Mesodermal cell (in vitro differentiated cells): ENCODE measurements at regions not wholly inside any gene's neighbourhood (a gene's known extent, or its start where the extent isn't known, plus 50 kb on each side); places are given as distances from the start of the nearest gene placed in this dataset.

Experiments used
- H3K27ac ChIP-seq: 2 replicates; pipeline ENCODE4 v1.7.0; 2013; ENCODE audit warnings: mild to moderate bottlenecking, low read depth, low read length, moderate library complexity; ENCODE audit not compliant: severe bottlenecking
- H3K36me3 ChIP-seq: 2 replicates; pipeline ENCODE4 v1.7.1; 2013; ENCODE audit warnings: mild to moderate bottlenecking, low read length, moderate library complexity; ENCODE audit not compliant: control insufficient read depth, insufficient read depth
- H3K4me1 ChIP-seq: one replicate; pipeline ENCODE4 v1.7.1; 2013; ENCODE audit warnings: mild to moderate bottlenecking, low read length; ENCODE audit not compliant: insufficient read depth, control insufficient read depth, poor library complexity, severe bottlenecking
- H3K4me3 ChIP-seq: 2 replicates; pipeline ENCODE4 v1.7.0; 2013; ENCODE audit warnings: low read length, control low read depth, mild to moderate bottlenecking; ENCODE audit not compliant: insufficient read depth, poor library complexity, severe bottlenecking; ENCODE audit errors: extremely low read depth
- H3K9me3 ChIP-seq: 2 replicates; pipeline ENCODE4 v1.7.1; 2013; ENCODE audit warnings: mild to moderate bottlenecking, low read length, moderate library complexity; ENCODE audit not compliant: control insufficient read depth
- WGBS, 2 experiments: methylation state at CpG; one replicate each; pipeline ENCODE4 v1.1.5; 2013; ENCODE audit warnings: missing lambda C conversion rate in 2 of 2; ENCODE audit not compliant: insufficient coverage in 2 of 2; 5-methylcytosine and 5-hydroxymethylcytosine counted together

DNA sequence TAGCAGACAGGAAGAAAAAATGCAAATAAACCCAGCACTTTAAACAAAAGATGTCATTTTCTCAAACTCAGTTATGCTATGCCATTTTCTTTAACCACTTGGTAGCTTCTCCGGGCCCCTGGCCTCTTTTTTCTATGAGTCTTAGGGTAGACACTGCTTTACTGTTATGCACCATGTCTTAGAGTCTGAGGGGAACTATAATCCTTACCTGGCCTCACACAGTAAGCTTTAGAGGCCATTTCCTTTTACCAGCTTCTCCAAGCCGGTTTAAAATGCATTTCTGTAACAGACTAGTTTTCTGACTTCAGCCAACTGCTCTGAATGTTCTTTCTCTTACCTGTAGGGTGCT is 73.7 kb upstream of the EDEM3 start:
- Histone ChIP-seq H3K4me1 (peaks cover 16% of the 10 kb centered on the region), H3K27ac (peak overlapping the region; percentile 85), H3K9me3 (no peaks in the 10 kb centered on the region), H3K4me3 (no peak overlapping the region), H3K36me3 (no peaks in the 10 kb centered on the region)
- WGBS, 2 experiments = 55 to 100% methylated on average over 1 of the region's 2 CpGs

DNA sequence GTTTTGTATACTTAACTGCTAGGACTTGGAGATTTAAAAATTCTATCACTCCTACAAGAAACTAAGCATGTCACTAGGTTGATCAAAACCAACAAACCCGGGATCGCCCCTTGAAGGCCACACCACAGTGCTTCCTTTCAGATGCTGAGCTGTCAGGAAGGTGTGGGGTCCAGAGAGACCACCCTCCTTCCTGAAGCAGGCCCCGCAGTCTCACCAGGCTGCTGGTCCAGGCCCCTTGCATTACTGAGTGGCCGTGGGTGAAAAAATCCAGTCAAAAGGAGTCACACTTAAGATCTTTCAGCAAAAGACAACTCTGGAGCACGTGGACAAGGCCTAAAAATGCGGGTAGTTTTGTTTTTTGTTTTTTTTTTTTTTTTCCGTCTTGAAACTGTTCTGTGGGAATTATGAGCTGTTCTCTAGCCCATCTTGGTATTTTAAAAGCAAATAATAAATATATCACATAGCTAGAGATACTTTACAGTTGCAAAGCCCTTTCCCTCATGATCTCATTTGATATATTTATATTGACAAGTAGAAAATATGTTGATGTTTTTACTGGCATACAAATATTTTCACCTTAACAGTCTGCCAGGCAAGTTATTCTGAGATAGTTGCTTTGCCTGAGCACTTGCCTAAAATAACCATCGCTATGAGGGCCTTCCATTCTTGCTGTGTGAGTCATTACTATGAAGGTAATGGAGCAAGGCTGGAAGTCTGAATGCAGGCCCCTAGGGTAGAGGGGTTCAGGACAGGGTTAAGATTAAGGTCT is 73.1 kb upstream of the EDEM3 start:
- Histone ChIP-seq H3K4me3 (no peak overlapping the region), H3K9me3 (no peaks in the 10 kb centered on the region), H3K27ac (peak overlapping the region; percentile 85), H3K36me3 (no peaks in the 10 kb centered on the region), H3K4me1 (peaks cover 16% of the 10 kb centered on the region)
- 63 to 80% methylated on average over 1 to 2 of the region's 8 CpGs for WGBS, 2 experiments

DNA sequence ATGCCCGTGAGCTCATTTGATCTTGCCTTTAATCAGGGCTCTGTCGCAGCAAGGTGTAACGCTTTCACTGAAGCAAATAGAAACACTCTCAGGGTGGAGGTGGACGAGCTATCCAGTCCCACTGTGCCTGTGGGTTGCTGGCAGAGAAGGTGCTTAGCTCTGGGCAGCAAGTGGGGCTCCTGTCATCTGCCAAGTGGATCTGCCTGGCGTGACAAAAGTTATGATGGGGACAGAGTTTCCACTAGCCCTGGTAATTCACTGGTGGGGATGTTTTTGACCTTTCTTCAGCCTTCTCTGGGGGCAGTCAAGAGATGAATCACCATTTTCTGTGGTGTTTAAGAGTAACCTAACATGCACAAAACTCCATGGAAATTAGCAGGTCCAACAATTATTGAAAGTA is 71.3 kb upstream of the EDEM3 start:
- Histone ChIP-seq H3K4me3 (no peak overlapping the region), H3K4me1 (peaks cover 16% of the 10 kb centered on the region), H3K27ac (no peak overlapping the region), H3K36me3 (no peaks in the 10 kb centered on the region), H3K9me3 (no peaks in the 10 kb centered on the region)
- 88 to 95% methylated on average over 3 to 4 of the region's 5 CpGs for WGBS, 2 experiments

DNA sequence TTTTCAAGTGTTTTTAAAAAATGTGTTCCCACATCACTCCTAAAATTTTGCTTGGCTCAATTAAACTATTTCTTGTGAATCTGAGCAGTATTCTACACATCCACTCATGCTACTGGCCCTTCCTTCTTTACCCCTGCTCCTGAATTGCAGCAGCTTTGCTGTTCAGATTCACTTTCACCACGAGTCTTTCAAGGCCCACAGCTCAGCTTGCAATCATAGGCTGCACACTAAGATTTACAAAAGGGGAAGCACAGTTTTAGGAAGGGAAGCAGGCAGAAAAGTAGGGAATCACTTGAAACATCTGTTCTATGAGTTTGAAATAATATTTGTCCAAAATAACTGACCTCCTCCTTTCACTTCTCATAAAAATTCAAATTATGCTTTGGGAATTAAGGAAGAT is 70.9 kb upstream of the EDEM3 start:
- no peaks in the 10 kb centered on the region for H3K36me3 ChIP-seq
- 80% methylated on average over 1 of the region's 1 CpG; no CpG with 5 or more reads in 1 of the 2 experiments for WGBS, 2 experiments
- peaks cover 16% of the 10 kb centered on the region for H3K4me1 ChIP-seq
- H3K9me3 ChIP-seq = no peaks in the 10 kb centered on the region
- H3K27ac ChIP-seq = no peak overlapping the region
- H3K4me3 ChIP-seq = no peak overlapping the region

DNA sequence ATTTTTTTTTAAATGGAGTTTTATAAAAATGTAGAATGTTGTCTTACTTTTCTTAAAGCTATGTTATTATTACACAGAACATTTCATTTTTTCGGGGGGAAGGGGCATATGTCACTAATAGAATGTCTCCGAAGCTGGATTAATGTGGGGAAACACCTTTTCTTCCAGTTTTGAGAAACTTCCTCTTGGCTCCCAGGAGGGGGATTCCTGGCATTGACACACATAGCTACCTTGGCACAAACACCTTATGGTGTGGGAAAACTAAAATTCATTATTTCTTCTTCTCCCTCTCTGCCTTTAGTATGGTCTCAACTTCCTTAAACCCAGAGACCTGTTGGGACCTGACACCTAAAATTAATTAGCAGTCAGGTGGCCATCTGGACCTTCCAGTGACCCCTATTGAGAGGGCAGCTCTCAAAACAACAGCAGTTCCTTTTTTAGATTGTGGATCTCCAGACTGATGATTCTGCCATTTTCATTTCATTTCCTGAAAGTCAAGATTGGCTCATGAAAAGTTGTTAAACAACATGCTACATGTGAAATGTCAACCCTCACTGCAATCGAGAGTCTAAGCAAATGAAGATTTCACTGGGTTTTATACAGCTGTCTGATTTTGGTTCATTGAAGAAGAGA is 70.1 kb upstream of the EDEM3 start:
- WGBS, 2 experiments = 80 to 100% methylated on average over 1 of the region's 3 CpGs

DNA sequence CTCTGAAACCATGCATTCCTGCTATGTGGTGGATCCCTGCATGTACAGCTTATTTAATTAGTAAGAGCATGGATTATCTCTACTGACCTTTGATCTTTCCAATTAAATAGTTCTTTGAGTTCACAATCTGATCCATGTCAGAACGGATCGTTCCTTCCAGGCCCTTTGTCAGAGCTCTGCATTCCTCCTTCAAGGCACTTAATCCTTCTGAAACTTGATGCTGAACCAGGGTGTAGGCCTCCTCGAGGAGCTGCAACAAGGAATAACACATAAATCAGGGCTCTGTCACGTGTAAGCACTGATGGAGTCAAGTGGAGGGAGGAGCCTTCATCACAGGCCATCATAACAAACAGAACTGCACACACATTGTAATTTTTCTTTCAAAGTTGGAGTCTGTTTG is 68.4 kb upstream of the EDEM3 start:
- 71 to 81% methylated on average over 2 to 3 of the region's 4 CpGs for WGBS, 2 experiments
- Histone ChIP-seq H3K9me3 (no peaks in the 10 kb centered on the region), H3K36me3 (no peaks in the 10 kb centered on the region), H3K4me1 (peaks cover 13% of the 10 kb centered on the region), H3K27ac (no peak overlapping the region), H3K4me3 (no peak overlapping the region)

More for the DNA sequence above, 70.1 kb upstream of the EDEM3 start:
- no peaks in the 10 kb centered on the region for H3K9me3 ChIP-seq
- H3K36me3 ChIP-seq = no peaks in the 10 kb centered on the region
- no peak overlapping the region for H3K4me3 ChIP-seq
- peaks cover 16% of the 10 kb centered on the region for H3K4me1 ChIP-seq
- no peak overlapping the region for H3K27ac ChIP-seq

DNA sequence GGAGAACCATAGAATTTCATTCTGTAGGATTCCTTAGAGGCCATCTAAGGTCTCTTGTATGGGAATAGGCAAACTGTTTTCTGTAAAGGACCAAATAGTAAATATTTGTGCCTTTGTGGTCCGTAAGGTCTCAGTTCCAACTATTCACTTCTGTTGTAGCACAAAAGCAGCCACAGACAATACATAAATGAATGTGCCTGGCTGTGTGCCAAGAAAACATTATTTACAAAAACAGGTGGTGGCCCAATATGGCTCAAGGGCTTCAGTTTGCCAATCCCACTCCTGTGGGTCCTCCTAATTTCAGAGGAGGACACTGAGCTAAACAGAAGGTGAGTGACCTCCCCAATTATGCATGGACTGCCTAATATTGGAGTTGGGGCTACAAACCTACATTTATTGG is 67.6 kb upstream of the EDEM3 start:
- Histone ChIP-seq H3K4me1 (peaks cover 8% of the 10 kb centered on the region), H3K27ac (no peak overlapping the region), H3K4me3 (no peak overlapping the region), H3K36me3 (no peaks in the 10 kb centered on the region), H3K9me3 (no peaks in the 10 kb centered on the region)
- WGBS, 2 experiments = no CpG with 5 or more reads among the region's 1 CpG

DNA sequence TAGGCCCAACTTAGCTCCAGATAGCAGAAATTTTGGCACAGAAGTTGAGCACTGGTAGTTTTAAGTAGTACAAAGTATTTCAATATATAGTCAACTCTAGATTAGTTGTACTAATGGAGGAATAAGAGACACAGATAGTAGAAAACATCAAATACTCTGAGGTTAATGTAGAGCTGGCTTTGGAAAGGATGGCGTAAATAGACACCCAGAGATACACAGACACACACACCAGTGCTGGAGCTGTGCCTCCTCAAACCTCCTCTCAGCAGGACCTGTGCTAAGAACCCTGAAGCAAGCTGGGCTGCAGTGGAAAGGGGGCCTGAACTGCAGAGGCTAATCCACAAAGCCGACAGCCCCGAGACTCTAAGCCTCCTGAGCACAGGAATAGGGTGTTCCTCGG is 67.0 kb upstream of the EDEM3 start:
- Histone ChIP-seq H3K36me3 (no peaks in the 10 kb centered on the region), H3K27ac (no peak overlapping the region), H3K4me1 (peaks cover 3% of the 10 kb centered on the region), H3K4me3 (no peak overlapping the region), H3K9me3 (no peaks in the 10 kb centered on the region)
- 86 to 92% methylated on average over 4 of the region's 4 CpGs for WGBS, 2 experiments

DNA sequence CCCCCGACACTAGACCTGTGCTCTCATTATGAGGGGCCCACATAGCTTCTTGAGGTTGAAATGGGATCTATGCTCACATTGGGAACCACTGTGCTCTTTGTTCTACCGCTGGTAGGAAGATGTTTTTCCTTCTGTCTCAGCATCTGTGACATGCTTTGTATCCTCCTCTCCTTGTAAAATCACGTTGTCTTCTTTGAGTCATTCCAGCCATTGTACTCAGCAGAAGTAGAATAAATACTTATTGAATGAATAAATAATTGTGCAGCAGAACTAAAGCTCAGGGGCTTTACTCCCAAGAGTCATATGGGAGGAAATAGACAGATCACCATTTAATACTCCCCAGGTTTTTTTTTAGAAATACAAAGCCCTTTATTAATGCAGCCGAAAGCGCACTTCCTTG is 66.3 kb upstream of the EDEM3 start:
- no peaks in the 10 kb centered on the region for H3K9me3 ChIP-seq
- H3K36me3 ChIP-seq = no peaks in the 10 kb centered on the region
- WGBS, 2 experiments = 75 to 100% methylated on average over 2 of the region's 5 CpGs
- H3K27ac ChIP-seq = no peak overlapping the region
- no peak overlapping the region for H3K4me3 ChIP-seq
- peaks cover 1% of the 10 kb centered on the region for H3K4me1 ChIP-seq

DNA sequence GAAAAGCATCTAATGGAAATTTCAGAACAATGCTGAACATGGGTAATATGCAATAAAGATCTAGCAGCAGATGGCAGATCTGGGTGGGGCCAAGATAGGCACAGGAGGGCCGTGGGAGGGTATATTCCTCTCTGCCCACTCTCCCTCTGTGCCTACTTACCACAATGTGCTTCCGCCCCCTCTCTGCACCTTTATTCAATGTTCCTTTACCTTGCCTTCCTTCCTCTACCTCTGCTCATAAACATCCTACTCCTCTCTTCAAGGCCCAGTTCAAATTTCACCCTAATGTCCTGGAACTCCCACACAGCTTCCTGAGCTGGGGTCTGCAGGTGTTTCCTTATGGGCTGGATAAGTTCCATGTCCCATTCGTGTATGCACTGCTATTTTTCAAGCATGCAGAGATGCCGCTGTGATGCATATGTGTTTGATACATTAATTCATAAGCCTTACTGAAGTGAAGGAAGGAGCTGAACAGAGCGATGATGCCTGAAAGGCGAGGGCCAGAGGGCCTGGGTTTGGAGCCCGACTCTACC is 65.6 kb upstream of the EDEM3 start:
- peaks cover 6% of the 10 kb centered on the region for H3K9me3 ChIP-seq
- 95 to 100% methylated on average over 4 to 5 of the region's 7 CpGs for WGBS, 2 experiments
- H3K4me3 ChIP-seq = no peak overlapping the region
- H3K4me1 ChIP-seq = no peaks in the 10 kb centered on the region
- no peak overlapping the region for H3K27ac ChIP-seq
- H3K36me3 ChIP-seq = no peaks in the 10 kb centered on the region

DNA sequence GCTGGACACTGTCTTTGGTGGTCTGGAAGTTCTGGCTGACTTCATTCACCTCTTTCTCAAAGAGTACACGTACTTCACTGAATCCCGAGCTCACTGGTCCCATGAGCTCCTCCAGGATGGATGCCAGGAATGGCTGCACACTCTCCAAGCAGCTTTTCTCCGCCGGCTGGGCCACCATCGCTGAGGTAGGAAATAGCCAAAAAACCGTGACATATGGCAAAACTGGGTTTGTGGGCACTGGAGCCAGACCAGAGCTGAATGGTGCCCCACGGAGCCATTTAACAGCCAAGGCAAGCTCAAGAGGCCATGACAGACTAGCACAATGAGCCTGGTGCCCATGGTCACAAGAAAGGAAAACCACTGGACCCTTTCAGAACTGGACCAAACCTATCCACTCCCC is 64.0 kb upstream of the EDEM3 start:
- WGBS, 2 experiments = 88 to 95% methylated on average over 7 of the region's 7 CpGs
- H3K4me3 ChIP-seq = no peak overlapping the region
- H3K9me3 ChIP-seq = peaks cover 17% of the 10 kb centered on the region
- no peaks in the 10 kb centered on the region for H3K4me1 ChIP-seq
- no peaks in the 10 kb centered on the region for H3K36me3 ChIP-seq
- H3K27ac ChIP-seq = no peak overlapping the region
